Activated CD4-positive, CD25-positive, alpha-beta regulatory T cell treated with anti-CD3 and anti-CD28 coated beads, Interleukin-2, amount 50 U/mL, for 72 hours (primary cell): ENCODE measurements at regions not wholly inside any gene's neighbourhood (a gene's known extent, or its start where the extent isn't known, plus 50 kb on each side); places are given as distances from the start of the nearest gene placed in this dataset.

Experiments used
- DNase-seq: peaks from one replicate; pipeline ENCODE4 v3.0.0; 2021

GRCh38 chr12:59839514-59839913, 243.7 kb downstream of the SLC16A7 start:
- DNase-seq: no peak

GRCh38 chr12:59843260-59843843, 247.5 kb downstream of the SLC16A7 start:
- DNase-seq: no peak

- no peak for DNase-seq
Observed at GRCh38 chr12:59844750-59845149, 248.9 kb downstream of the SLC16A7 start.

DNA sequence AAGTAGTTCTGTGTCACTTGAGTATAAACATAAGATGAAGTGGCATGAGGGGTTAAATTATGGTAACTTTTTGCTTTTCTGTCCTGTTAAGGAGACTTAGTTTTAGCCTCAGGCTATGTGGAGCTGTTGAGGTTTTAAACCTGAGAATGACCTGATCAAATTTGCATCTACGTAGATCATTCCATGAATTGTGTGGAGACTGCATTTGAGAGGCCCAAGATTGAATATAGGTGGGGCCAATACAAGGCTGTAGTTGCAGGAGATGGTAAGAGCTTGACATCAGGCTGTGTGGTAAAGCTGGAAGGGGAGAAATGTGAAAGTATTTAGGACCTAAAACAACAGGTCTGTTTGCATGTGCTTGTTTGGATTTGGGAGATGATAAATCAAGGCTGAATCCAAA, 249.5 kb downstream of the SLC16A7 start:
- DNase-seq: no peak

DNA sequence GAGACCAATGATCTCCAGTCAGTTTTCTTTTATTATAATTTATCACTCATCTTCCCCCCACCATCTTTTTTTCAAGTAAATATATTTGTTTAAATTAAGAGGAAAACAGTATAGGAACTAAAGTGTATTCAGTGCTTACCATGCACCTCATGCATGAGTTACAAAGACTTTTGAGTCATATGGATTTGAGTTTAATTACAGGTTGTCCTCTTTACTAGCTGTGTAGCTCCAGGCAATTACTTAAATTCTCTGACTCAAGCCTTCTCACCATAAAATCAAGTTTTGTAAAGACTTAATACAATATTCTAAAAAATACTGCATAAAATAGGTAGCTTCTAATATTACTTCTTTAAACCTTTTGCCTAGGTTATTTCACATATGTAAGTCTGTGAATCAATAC, 251.3 kb downstream of the SLC16A7 start:
- DNase-seq: no peak

DNA sequence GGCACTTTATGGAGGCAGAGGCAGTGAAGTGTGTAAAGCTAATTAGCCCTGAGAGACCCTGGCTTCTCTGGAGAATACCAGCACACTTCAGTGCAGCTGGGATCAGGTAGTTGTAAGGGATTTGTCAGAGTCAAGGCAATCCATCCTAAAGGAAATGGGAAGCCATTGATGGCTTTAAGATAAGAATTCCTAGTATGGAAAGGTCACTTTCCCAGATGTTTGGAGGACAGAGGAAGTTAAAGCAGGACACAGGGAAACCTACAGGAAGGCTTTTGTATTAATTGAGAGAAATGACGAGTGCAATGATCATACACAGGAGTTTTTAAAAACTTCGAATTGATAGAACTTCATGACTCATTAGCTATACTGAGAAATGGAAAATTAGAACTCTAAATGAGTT, 254.4 kb downstream of the SLC16A7 start:
- no peak for DNase-seq

- no peak for DNase-seq
Observed at GRCh38 chr12:59858508-59859170, 262.8 kb downstream of the SLC16A7 start.

- DNase-seq: no peak
Observed at GRCh38 chr12:59859171-59859510, 263.3 kb downstream of the SLC16A7 start.

DNA sequence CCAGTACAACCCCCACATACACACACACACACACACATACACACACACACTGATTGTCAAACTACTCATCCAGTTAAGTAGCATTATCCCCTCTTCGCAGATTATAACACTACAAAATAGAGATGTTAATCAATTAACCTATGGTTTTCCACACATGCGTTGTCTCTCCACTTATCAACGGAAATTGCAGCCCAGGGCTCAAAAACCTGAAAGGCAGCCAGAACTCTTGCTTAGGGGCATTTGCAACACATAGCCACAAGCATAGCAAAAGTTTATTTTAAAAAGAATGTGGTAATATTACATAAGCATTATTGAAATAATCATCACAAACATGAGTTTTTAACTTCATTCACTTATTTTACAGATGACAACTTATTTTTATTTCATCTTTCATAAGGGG, 265.8 kb downstream of the SLC16A7 start:
- no peak for DNase-seq

GRCh38 chr12:59867055-59867454, 271.2 kb downstream of the SLC16A7 start:
- DNase-seq: no peak

DNA sequence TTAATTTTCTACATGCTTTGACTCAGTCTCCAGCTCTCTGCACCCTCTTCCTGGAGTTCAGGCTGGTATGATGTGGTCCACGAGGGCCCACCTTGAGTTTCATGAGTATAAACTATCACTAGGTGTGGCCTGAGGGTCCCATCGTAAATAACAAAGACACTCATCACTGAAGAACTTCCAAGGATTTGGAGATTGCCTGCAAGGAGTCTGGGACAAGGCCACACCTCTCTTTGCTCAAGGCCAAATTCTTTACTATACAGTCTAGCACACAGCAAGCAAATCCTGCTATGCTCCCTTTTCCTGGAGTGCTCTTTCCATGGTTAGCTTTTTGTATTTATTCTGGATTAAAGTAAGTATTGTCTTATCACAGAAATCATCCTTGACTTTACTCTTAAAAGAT, 271.9 kb downstream of the SLC16A7 start:
- DNase-seq: no peak

GRCh38 chr12:59871779-59872178, 275.9 kb downstream of the SLC16A7 start:
- DNase-seq: no peak

DNA sequence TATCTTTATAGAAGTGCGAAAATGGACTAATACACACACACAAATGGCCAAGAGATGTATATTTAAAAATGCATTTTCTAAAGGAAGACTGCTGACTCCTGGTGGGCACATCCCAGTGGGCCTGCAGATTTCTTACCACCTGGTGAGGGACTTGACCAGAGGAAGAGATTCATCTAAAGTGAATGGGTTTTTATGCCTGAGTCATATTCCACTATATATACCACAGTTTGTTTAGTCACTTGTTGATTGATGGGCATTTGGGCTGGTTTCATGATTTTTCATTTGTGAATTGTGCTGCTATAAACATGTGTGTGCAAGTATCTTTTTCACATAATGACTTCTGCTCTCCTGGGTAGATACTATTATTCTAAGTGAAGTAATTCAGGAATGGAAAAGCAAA, 277.3 kb downstream of the SLC16A7 start:
- no peak for DNase-seq

GRCh38 chr12:59874781-59875180, 279.0 kb downstream of the SLC16A7 start:
- no peak for DNase-seq

- no peak for DNase-seq
Observed at GRCh38 chr12:59886131-59886733, 290.4 kb downstream of the SLC16A7 start.

DNA sequence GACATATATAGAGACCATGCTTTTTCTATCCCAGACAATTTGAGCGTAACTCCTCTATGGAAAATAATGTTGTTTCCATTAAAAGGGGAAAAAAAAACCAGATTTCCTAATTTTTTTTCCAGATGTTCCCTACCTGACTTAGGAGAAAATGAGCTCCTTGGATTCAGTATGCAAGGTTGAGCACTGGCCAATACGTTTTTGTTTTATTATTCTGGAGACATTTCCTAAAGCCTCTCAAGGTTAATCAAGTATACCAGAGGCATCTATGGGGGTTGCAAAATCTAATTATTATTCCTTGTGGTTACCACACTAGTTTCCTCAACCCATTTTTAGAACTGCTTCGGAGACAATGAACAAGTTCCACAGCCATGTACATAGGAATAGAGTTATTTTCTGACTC, 291.3 kb downstream of the SLC16A7 start:
- DNase-seq: no peak

GRCh38 chr12:59890896-59891579, 295.2 kb downstream of the SLC16A7 start:
- no peak for DNase-seq

GRCh38 chr12:59895166-59895775, 299.4 kb downstream of the SLC16A7 start:
- no peak for DNase-seq

GRCh38 chr12:59904874-59905521, 309.2 kb downstream of the SLC16A7 start:
- no peak for DNase-seq

DNA sequence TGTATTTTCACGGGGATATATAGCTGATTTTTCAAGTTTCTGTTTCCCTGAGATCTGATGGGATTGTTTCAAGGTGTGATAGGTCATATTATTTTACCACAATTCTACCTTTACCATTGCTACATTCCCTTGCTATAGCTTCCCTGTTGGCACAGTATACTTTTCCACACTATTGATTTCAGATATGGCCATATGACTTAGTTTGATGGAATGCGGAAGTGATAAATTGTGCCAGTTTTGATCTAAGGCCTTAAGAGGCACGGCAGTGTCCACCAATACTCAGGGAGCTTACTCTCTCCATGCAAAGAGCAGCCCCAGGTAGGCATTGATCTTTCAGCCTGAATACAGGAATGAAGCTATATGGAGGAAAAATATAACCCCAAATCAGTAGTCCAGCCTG, 315.7 kb downstream of the SLC16A7 start:
- no peak for DNase-seq

- no peak for DNase-seq
Observed at GRCh38 chr12:59916988-59917387, 321.2 kb downstream of the SLC16A7 start.

GRCh38 chr12:59927032-59927431, 331.2 kb downstream of the SLC16A7 start:
- no peak for DNase-seq

GRCh38 chr12:59928416-59928815, 332.6 kb downstream of the SLC16A7 start:
- DNase-seq: no peak
